Cardiac fibroblast (primary cell): ENCODE measurements at regions not wholly inside any gene's neighbourhood (a gene's known extent, or its start where the extent isn't known, plus 50 kb on each side); places are given as distances from the start of the nearest gene placed in this dataset.

Source experiments
- DNase-seq, 2 donors: peaks; one replicate each; pipeline versions ENCODE4 v3.0.0 to v3.0.0-alpha.2; 2010; ENCODE audit warnings: low read depth in 2 of 2
- H3K4me3 ChIP-seq, 2 donors: replicated peaks in 1 of 2; 1 replicate in 1 of 2; 2 replicates in 1 of 2; pipeline ENCODE4 v1.5.1; 2011; ENCODE audit warnings: low read depth in 2 of 2, low read length in 2 of 2, mild to moderate bottlenecking in 2 of 2, moderate library complexity in 1 of 2
- CTCF ChIP-seq: IDR thresholded peaks from one replicate; pipeline ENCODE4 v1.5.1; 2011; ENCODE audit warnings: low read depth, mild to moderate bottlenecking, low read length, inconsistent platforms

GRCh38 chr7:20466543-20467021, 135.9 kb downstream of the ITGB8 start:
- no peak for TF ChIP-seq CTCF
- DNase-seq, result no peak
- H3K4me3 ChIP-seq, result no peak overlapping the region

- DNase-seq, result no peak
- no peak overlapping the region for H3K4me3 ChIP-seq
- no peak for TF ChIP-seq CTCF
These were observed 139.4 kb downstream of the ITGB8 start for GRCh38 chr7:20470082-20470481.

- H3K4me3 ChIP-seq, result no peak overlapping the region
- no peak for TF ChIP-seq CTCF
- DNase-seq, result peak in 1 of 2 donors; percentile 13
These were observed 140.0 kb downstream of the ITGB8 start for GRCh38 chr7:20470726-20471125.

GRCh38 chr7:20474249-20474648, 141.2 kb upstream of the ABCB5 start:
- no peak overlapping the region for H3K4me3 ChIP-seq
- DNase-seq, result no peak
- TF ChIP-seq CTCF, result no peak

- no peak overlapping the region for H3K4me3 ChIP-seq
- DNase-seq, result no peak
- no peak for TF ChIP-seq CTCF
These were observed 139.7 kb upstream of the ABCB5 start for GRCh38 chr7:20475756-20476155.

GRCh38 chr7:20477067-20477466, 138.4 kb upstream of the ABCB5 start:
- no peak overlapping the region for H3K4me3 ChIP-seq
- DNase-seq, result no peak
- TF ChIP-seq CTCF, result no peak

GRCh38 chr7:20479706-20480105, 135.8 kb upstream of the ABCB5 start:
- no peak for DNase-seq
- H3K4me3 ChIP-seq, result no peak overlapping the region
- no peak for TF ChIP-seq CTCF
